Effector memory CD8-positive, alpha-beta T cell (primary cell): ENCODE measurements at regions not wholly inside any gene's neighbourhood (a gene's known extent, or its start where the extent isn't known, plus 50 kb on each side); places are given as distances from the start of the nearest gene placed in this dataset.

Source experiments
- ATAC-seq: fragments of 150-1000 bp; cut with Tn5 transposase; replicated peaks from 2 replicates; pipeline ENCODE4 v1.10.0; 2021; ENCODE audit warnings: mild to moderate bottlenecking, moderate library complexity
- DNase-seq, 3 experiments: peaks; one replicate each; pipeline ENCODE4 v3.0.0; 2021
- H3K27ac Mint-ChIP-seq, 2 donors: one replicate each; pipeline ENCODE4 v1.8.0; 2022; ENCODE audit warnings: mild to moderate bottlenecking in 2 of 2, mixed read lengths in 2 of 2, moderate library complexity in 2 of 2
- H3K27me3 Mint-ChIP-seq, 2 donors: one replicate each; pipeline ENCODE4 v1.8.0; 2022; ENCODE audit warnings: mixed read lengths in 2 of 2
- H3K36me3 Mint-ChIP-seq: one replicate; pipeline ENCODE4 v1.8.0; 2022; ENCODE audit warnings: mild to moderate bottlenecking, moderate library complexity, mixed read lengths; ENCODE audit not compliant: insufficient read depth
- H3K4me1 Mint-ChIP-seq, 2 donors: one replicate each; pipeline ENCODE4 v1.8.0; 2022; ENCODE audit warnings: low read depth in 2 of 2, mixed read lengths in 2 of 2
- H3K4me3 Mint-ChIP-seq, 2 donors: one replicate each; pipeline ENCODE4 v1.8.0; 2022; ENCODE audit warnings: mild to moderate bottlenecking in 2 of 2, mixed read lengths in 2 of 2, moderate library complexity in 2 of 2
- H3K9me3 Mint-ChIP-seq, 2 donors: one replicate each; pipeline ENCODE4 v1.8.0; 2022; ENCODE audit warnings: mixed read lengths in 2 of 2

DNA sequence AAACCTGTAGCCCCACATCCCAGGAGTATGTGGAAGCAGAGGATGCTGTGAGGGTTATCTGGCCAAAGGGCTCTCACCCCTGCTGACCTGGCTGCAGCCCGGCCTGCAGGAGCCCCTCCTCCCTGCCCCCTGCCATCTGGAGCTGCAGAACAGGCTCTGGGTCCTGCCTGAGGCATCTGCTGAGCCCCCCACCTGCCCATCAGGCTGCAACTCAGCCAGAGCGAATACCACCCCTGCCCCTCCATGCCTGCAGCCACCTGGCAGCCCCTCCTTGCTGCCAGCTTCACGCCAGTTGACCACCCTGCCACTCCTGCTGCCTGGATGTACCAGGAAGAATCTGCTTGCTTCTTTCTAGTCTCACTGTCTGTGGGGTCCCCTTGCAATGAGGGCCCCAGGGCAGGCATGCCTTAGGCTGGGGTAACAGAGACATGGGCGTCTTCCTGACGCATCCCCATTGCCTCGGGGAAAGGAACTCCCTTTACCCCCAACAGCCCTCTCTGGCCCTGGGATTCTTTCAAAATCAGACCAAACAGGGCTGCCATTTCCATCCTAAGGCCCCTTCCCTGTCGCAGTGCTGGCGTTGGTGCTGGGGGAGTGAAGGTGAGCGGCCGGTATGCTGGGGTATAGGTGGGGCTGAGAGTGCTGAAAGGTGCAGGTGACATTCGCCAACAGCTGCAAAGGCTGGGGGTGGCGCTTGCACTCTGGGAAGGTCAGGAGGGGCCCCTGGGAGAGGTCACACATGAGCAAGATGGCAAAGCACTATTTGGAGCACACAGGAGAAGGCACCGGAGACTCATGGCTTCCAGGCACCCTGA is 1334.6 kb downstream of the TBC1D22A start:
- ATAC-seq (no peak), DNase-seq (no peak)
- Mint-ChIP-seq H3K36me3 (peaks cover 8% of the 10 kb centered on the region), H3K4me1 (peaks cover 45 to 48% of the 10 kb centered on the region in 2 donors), H3K4me3 (peak overlapping the region; percentile 59 to 62), H3K27me3 (peaks cover 0 to 7% of the 10 kb centered on the region in 2 donors), H3K27ac (peak overlapping the region; percentile 95 to 96), H3K9me3 (peaks cover 0 to 1% of the 10 kb centered on the region in 2 donors)

DNA sequence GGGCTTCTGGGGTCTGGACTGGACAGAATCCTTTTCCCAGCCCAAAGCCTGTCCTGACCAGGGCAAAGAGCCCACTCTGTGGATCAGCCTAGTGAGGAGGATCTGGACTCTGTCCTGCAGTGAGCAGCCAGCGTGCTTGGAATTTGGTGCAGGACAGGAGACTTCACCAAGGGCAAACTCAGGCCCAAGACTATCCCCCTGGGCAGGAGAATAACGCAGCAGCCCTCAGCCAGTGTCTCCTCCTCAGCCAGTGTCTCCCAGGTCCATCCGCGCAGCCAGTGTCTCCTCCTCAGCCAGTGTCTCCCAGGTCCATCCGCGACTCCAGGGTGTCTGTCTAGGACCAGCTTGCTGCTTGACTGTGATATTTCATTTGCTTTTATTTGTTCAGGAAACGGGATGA is 1334.0 kb downstream of the TBC1D22A start:
- Mint-ChIP-seq H3K27ac (peak overlapping the region; percentile 95 to 96), H3K9me3 (no peaks in the 10 kb centered on the region), H3K4me3 (peak overlapping the region in 1 of 2 donors; percentile 62), H3K36me3 (peaks cover 8% of the 10 kb centered on the region), H3K27me3 (peaks cover 0 to 14% of the 10 kb centered on the region in 2 donors), H3K4me1 (peaks cover 45 to 48% of the 10 kb centered on the region in 2 donors)
- DNase-seq = no peak
- ATAC-seq = no peak

DNA sequence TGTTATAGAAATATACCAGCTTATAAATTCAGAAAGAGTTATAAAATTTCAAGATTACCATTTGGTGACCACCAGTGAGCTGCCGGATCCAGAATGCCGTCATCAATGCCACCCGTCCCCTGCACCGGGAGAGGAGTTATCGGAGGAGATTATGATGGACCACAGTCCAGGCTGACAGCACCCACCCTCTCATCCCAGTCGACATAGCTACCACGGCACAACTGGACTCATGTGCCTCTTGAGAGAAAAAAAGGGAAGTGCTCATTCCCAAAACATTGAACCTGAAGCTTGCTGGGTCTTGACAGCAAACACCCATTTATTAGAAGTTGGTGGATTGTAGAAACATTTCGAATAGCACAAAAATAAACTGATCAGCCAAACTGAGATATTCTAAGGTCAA is 1331.5 kb downstream of the TBC1D22A start:
- H3K4me1 Mint-ChIP-seq = peaks cover 26 to 33% of the 10 kb centered on the region in 2 donors
- DNase-seq (no peak), ATAC-seq (no peak)
- H3K27ac Mint-ChIP-seq = no peak overlapping the region
- peaks cover 8% of the 10 kb centered on the region for H3K36me3 Mint-ChIP-seq
- H3K4me3 Mint-ChIP-seq = no peak overlapping the region
- H3K27me3 Mint-ChIP-seq = peaks cover 0 to 38% of the 10 kb centered on the region in 2 donors
- no peaks in the 10 kb centered on the region for H3K9me3 Mint-ChIP-seq

DNA sequence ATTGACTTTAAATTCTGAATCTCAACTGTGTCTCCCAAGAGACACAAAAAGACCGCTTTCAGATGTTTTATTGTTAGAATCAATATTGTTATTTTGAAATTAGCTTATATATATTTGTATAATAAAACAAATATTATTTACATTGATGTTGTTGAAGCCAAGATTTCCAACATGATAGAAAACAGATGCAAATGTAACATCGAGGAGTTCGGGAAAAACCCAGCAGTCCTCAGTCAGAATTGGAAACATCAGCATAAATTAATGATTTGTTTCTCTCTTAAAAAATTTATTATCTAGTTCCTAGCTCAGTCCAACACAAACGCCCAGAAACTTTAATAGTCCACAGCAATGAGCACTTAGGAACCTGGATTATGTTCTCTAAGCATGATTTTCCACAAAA is 1330.4 kb downstream of the TBC1D22A start:
- ATAC-seq (no peak), DNase-seq (no peak)
- Mint-ChIP-seq H3K4me1 (peaks cover 18 to 22% of the 10 kb centered on the region in 2 donors), H3K4me3 (no peak overlapping the region), H3K9me3 (no peaks in the 10 kb centered on the region), H3K36me3 (peaks cover 5% of the 10 kb centered on the region), H3K27me3 (peaks cover 0 to 39% of the 10 kb centered on the region in 2 donors), H3K27ac (no peak overlapping the region)

DNA sequence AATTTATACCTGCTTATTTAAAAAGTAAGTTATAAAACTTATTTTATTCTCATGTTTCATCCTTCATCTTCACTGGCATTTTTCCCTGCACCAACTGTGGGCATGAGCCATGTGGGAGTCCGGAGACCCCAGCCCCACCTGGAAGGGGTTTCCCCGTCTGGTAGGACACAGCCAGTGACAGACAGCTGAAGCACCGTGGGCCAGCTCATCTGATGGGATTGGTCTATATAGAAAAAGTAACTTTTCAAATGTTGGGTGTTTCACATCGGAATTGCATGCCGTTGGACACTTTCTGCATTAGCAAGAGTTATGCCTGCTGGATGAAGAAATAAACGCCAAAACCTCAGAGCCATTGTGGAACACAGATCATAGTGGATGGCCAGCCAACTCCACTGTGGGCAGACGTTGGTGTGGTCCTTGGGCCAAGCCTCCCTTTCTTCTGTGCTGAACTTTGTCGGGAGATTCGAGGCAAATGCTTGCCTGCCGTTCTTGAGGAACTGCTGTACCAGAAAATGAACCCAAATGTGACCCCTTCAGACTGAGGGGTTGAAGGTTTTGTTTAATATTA is 1329.3 kb downstream of the TBC1D22A start:
- Mint-ChIP-seq H3K4me3 (no peak overlapping the region), H3K9me3 (no peaks in the 10 kb centered on the region), H3K4me1 (peaks cover 8 to 14% of the 10 kb centered on the region in 2 donors), H3K36me3 (no peaks in the 10 kb centered on the region), H3K27ac (no peak overlapping the region), H3K27me3 (peaks cover 0 to 39% of the 10 kb centered on the region in 2 donors)
- no peak for ATAC-seq
- no peak for DNase-seq

DNA sequence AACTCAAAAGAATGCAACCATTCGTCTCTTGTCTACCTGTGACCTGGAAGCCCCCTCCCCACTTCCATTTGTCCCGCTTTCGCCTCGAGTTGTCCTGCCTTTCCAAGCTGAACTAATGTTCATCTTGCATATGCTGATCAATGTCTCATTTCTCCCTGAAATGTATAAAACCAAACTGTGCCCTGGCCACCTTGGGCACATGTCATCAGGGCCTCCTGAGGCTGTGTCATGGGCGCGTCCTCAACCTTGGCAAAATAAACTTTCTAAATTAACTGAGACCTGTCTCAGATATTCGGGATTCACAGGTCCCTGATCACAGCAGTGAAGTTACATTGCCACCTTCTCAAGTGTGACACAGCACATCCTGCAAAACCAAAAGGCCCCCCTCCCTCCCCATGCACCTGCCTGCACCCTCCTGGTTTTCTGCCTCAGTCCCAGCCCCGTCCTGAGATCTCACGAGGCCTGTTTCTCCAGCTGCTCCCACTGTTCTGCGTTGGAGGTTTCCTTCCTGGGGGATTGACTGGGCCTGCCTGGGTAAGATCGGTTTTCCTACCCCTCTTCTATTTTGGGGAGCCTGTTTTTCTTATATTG is 1328.7 kb downstream of the TBC1D22A start:
- Mint-ChIP-seq H3K27ac (no peak overlapping the region), H3K4me1 (peaks cover 6 to 10% of the 10 kb centered on the region in 2 donors), H3K9me3 (no peaks in the 10 kb centered on the region), H3K36me3 (no peaks in the 10 kb centered on the region), H3K4me3 (no peak overlapping the region), H3K27me3 (peaks cover 0 to 39% of the 10 kb centered on the region in 2 donors)
- ATAC-seq = no peak
- DNase-seq = no peak

DNA sequence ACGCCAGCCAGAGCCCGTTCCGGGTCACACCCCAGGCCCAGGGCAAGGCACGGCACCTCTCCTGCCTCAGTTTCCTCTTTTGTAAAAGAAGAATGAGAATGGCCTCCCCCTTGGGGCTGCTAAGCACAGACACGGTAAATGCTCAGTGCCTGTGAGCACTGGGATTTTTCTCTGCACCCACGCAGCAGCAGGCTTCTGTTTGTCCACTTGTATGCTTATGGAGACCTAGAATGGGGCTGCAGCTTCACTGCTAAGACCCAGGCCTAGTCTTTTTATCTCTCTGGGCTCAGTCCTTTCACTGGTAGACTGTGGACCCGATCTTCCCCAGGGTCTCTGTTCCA is 1327.9 kb downstream of the TBC1D22A start:
- DNase-seq (no peak), ATAC-seq (no peak)
- H3K27me3 Mint-ChIP-seq = peaks cover 0 to 46% of the 10 kb centered on the region in 2 donors
- H3K4me1 Mint-ChIP-seq = peaks cover 6 to 10% of the 10 kb centered on the region in 2 donors
- H3K4me3 Mint-ChIP-seq = no peak overlapping the region
- no peaks in the 10 kb centered on the region for H3K36me3 Mint-ChIP-seq
- no peak overlapping the region for H3K27ac Mint-ChIP-seq
- no peaks in the 10 kb centered on the region for H3K9me3 Mint-ChIP-seq

DNA sequence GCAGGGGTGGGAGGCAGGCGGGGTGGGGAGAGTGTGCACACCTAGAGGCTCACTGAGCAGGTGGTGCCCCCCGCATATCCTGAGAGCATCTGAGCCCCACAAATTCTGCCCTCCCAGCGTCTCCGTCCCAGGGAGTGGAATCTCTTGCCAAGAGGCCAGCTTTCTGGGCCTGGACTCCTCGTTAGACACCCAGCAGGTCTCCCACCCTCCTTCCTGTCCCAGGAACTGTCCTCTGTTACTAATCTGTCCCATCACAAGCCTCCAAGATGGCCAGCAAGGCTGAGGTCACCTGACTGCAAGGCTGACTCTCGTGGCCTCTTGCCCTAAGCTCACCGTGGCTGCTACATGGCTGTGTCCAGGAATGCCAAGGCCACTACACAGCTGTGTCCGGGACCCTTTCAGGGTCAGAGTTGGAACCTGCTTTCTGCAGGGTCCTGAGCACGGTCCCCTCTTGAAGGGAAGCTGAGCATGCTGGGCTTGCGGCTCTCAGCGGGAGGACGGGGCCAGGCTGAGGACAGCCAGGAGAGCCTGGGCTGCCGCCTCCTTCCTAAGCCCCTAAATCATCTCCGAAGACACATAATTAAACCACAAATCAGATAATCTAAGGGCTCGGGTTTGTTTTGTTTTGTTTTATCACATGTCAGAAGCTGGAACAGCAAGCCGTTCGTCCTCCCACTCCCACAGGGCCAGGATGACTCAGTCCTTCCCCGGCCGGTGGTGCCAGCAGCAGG is 1327.3 kb downstream of the TBC1D22A start:
- H3K4me3 Mint-ChIP-seq = no peak overlapping the region

DNA sequence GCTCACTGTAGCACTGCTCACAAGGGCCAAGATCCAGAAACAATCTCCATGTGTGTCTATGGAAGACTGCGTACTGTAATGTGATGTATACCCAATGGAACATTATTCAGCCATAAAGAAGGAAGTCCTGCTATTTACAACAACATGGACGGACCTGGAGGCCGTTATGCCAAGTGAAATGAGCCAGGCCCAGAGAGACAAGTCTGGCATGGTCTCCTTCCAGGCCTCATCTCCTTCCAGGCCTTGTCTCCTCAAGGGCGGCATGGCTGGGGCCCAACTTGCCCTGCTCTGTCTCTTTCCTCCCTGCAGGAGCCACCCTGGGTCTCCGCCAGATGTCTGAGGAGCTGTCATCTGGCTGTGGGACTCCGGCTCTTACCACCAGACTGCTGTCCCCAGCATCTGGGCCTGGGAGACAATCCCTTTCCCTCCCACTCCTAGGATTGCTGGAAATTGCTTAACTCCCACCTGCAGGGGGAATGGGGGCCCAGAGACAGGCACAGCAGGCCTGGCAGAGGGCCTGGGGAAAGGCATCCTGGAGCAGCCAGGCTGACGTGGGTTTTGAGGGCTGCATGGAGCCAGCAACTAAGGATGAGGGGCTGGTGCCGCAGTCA is 1326.6 kb downstream of the TBC1D22A start:
- no peak overlapping the region for H3K4me3 Mint-ChIP-seq
- H3K4me1 Mint-ChIP-seq = peaks cover 13 to 17% of the 10 kb centered on the region in 2 donors
- DNase-seq (no peak), ATAC-seq (no peak)
- H3K27ac Mint-ChIP-seq = no peak overlapping the region
- H3K9me3 Mint-ChIP-seq = no peaks in the 10 kb centered on the region
- H3K36me3 Mint-ChIP-seq = no peaks in the 10 kb centered on the region
- peaks cover 5 to 59% of the 10 kb centered on the region in 2 donors for H3K27me3 Mint-ChIP-seq

More for the DNA sequence above, 1327.3 kb downstream of the TBC1D22A start:
- no peak for DNase-seq
- Mint-ChIP-seq H3K4me1 (peaks cover 6 to 9% of the 10 kb centered on the region in 2 donors), H3K27ac (no peak overlapping the region), H3K27me3 (peaks cover 1 to 52% of the 10 kb centered on the region in 2 donors), H3K9me3 (no peaks in the 10 kb centered on the region), H3K36me3 (no peaks in the 10 kb centered on the region)
- no peak for ATAC-seq

DNA sequence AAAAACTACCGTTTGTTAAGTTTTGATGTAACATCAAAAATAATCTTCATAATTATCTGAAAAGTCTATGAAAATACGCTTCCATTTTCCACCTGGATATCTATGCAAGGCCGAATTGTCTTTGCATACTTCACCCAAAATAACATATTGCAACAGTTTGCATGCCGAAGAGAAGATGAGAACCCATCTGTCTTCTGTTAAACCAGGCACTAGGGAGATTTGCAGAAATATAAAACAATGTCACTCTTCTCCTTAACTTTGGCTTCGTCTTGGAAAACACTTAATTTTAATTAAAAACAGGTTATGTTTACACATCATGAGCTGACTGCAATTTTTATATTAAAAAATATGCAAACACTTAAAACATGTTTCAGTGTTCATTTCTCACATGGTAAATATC is 1325.8 kb downstream of the TBC1D22A start:
- peaks cover 17 to 21% of the 10 kb centered on the region in 2 donors for H3K4me1 Mint-ChIP-seq
- no peaks in the 10 kb centered on the region for H3K9me3 Mint-ChIP-seq
- H3K27me3 Mint-ChIP-seq = peaks cover 5 to 64% of the 10 kb centered on the region in 2 donors
- ATAC-seq (no peak), DNase-seq (no peak)
- no peaks in the 10 kb centered on the region for H3K36me3 Mint-ChIP-seq
- H3K4me3 Mint-ChIP-seq = no peak overlapping the region
- H3K27ac Mint-ChIP-seq = no peak overlapping the region

DNA sequence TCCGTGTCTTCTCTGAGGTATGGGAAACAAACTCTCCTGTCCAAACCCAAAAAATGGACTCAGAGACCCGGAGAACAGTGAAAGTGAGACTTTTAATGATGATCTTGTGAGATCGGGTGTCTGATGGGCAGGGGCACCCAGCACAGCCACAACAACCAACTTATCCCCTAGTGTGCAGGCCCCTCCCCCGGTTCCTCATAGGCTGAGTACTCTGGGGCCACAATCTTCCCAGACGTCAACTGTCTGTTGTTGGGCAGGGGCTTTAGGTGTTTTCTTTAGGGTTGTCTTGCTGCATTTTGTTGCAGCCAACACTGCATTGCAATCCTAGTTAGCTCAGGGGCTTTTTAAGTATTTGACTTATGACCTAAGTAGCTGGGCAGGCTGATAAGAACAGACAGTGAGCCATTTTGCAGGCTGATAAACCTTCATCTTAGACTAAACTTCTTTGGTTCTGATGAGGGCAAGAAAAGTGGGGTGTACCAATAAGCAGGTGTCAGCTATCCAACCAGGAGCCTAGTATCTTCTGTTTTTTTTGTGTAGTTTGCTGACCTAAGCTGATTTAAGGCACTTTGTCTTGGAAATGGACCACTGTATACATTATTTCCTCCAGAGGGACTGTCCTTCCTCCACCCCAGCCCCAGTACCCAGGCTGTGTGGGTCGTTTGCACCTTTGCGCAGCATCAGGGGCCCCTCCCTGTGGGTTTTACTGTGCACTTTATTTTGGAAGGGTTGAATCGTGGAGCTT is 1323.6 kb downstream of the TBC1D22A start:
- no peak overlapping the region for H3K4me3 Mint-ChIP-seq
- peaks cover 19 to 20% of the 10 kb centered on the region in 2 donors for H3K4me1 Mint-ChIP-seq
- peaks cover 5 to 47% of the 10 kb centered on the region in 2 donors for H3K27me3 Mint-ChIP-seq
- H3K36me3 Mint-ChIP-seq = no peaks in the 10 kb centered on the region
- H3K9me3 Mint-ChIP-seq = no peaks in the 10 kb centered on the region
- no peak overlapping the region for H3K27ac Mint-ChIP-seq
- ATAC-seq (no peak), DNase-seq (no peak)

DNA sequence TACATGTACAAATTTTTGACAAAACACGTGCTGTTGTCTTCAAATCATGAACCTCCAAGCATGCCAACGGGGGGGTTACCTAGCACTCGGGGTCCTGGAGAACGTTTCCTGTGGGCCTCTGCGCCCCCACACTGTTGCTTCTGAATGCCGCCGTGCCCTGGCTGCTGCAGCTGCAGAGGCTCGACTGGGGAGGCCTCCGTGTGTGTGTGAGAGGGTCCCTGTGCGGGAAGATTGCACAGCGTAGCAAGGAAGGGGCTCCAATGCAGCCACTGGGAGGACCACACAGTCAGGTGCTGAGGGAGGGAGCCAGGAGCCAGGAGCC is 1322.2 kb downstream of the TBC1D22A start:
- H3K9me3 Mint-ChIP-seq = no peaks in the 10 kb centered on the region
- peak overlapping the region; percentile 58 to 76 for H3K4me3 Mint-ChIP-seq
- peaks cover 5 to 36% of the 10 kb centered on the region in 2 donors for H3K27me3 Mint-ChIP-seq
- peaks cover 30 to 33% of the 10 kb centered on the region in 2 donors for H3K4me1 Mint-ChIP-seq
- no peak for ATAC-seq
- H3K36me3 Mint-ChIP-seq = peaks cover 12% of the 10 kb centered on the region
- DNase-seq = no peak
- no peak overlapping the region for H3K27ac Mint-ChIP-seq
